MM.1S (cell line): ENCODE measurements at regions not wholly inside any gene's neighbourhood (a gene's known extent, or its start where the extent isn't known, plus 50 kb on each side); places are given as distances from the start of the nearest gene placed in this dataset.
"Not testable (repeated sequence)": the region's sequence is repeated elsewhere in the genome, so short reads cannot be mapped to it uniquely, and the experiment has no call there.

Experiments
- DNase-seq: peaks from one replicate; pipeline ENCODE4 v3.0.0-alpha.2; 2015
- H2AFZ ChIP-seq: fragments of 300-600 bp; sonication (generic); 2 replicates; pipeline ENCODE4 v1.6.0; 2016; ENCODE audit warnings: antibody characterized with exemption, low read length
- H3F3A ChIP-seq: fragments of 300-600 bp; sonication (generic); 2 replicates; pipeline ENCODE4 v1.6.1; 2016; ENCODE audit warnings: mild to moderate bottlenecking, antibody characterized with exemption, low read length, moderate library complexity, mixed read lengths; ENCODE audit not compliant: insufficient read depth
- H3K27ac ChIP-seq: fragments of 300-600 bp; sonication (generic); 2 replicates; pipeline ENCODE4 v1.5.1; 2016; ENCODE audit warnings: mild to moderate bottlenecking, low read length
- H3K27me3 ChIP-seq: fragments of 300-600 bp; sonication (generic); replicated peaks from 2 replicates; pipeline ENCODE4 v1.6.0; 2016; ENCODE audit warnings: low read length; ENCODE audit not compliant: insufficient read depth
- H3K36me3 ChIP-seq: fragments of 300-600 bp; sonication (generic); replicated peaks from 2 replicates; pipeline ENCODE4 v1.6.1; 2016; ENCODE audit warnings: mild to moderate bottlenecking, low read length, mixed read lengths; ENCODE audit not compliant: insufficient read depth
- H3K4me1 ChIP-seq: fragments of 300-600 bp; sonication (generic); 2 replicates; pipeline ENCODE4 v1.6.1; 2016; ENCODE audit warnings: low read length, mixed read lengths
- H3K4me2 ChIP-seq: fragments of 300-600 bp; sonication (generic); 2 replicates; pipeline ENCODE4 v1.6.0; 2016; ENCODE audit warnings: low read depth, low read length
- H3K4me3 ChIP-seq: fragments of 300-600 bp; sonication (generic); 2 replicates; pipeline ENCODE4 v1.5.1; 2016; ENCODE audit warnings: low read length, mixed read lengths
- H3K79me2 ChIP-seq: fragments of 300-600 bp; sonication (generic); 2 replicates; pipeline ENCODE4 v1.6.1; 2016; ENCODE audit warnings: mixed run types, low read length, mixed read lengths
- H3K9ac ChIP-seq: fragments of 300-600 bp; sonication (generic); 2 replicates; pipeline ENCODE4 v1.6.1; 2016; ENCODE audit warnings: low read length, mixed read lengths
- H3K9me2 ChIP-seq: fragments of 300-600 bp; sonication (generic); replicated peaks from 2 replicates; pipeline ENCODE4 v1.6.1; 2016; ENCODE audit warnings: mild to moderate bottlenecking, low read length, mixed read lengths; ENCODE audit not compliant: insufficient read depth
- H3K9me3 ChIP-seq: fragments of 300-600 bp; sonication (generic); replicated peaks from 2 replicates; pipeline ENCODE4 v1.6.1; 2016; ENCODE audit warnings: mild to moderate bottlenecking, low read length, mixed read lengths; ENCODE audit not compliant: insufficient read depth
- H4K20me1 ChIP-seq: fragments of 300-600 bp; sonication (generic); 2 replicates; pipeline ENCODE4 v1.6.1; 2016; ENCODE audit warnings: mild to moderate bottlenecking, low read length, moderate library complexity, mixed read lengths; ENCODE audit not compliant: insufficient read depth
- CTCF ChIP-seq: fragments of 300-600 bp; sonication (generic); IDR thresholded peaks from 2 replicates; pipeline ENCODE4 v1.5.1; 2016; ENCODE audit warnings: antibody characterized with exemption, low read length, mixed read lengths
- EZH2 ChIP-seq: fragments of 300-600 bp; sonication (generic); optimal IDR thresholded peaks from 2 replicates; pipeline ENCODE3; 2017; ENCODE audit warnings: low read depth, mild to moderate bottlenecking, antibody characterized with exemption, low read length, mixed read lengths
- EZH2phosphoT487 ChIP-seq: fragments of 300-600 bp; sonication (generic); IDR thresholded peaks from 2 replicates; pipeline ENCODE4 v1.6.1; 2018; ENCODE audit warnings: antibody characterized with exemption, low read length

GRCh38 chr7:57201895-57202210 is 69.6 kb upstream of the ZNF479 start:
- Histone ChIP-seq H3F3A (no peaks in the 10 kb centered on the region), H3K9ac (no peak overlapping the region), H2AFZ (no peak overlapping the region), H4K20me1 (no peaks in the 10 kb centered on the region), H3K9me2 (no peaks in the 10 kb centered on the region), H3K9me3 (no peaks in the 10 kb centered on the region), H3K27me3 (no peaks in the 10 kb centered on the region), H3K4me2 (no peak overlapping the region), H3K4me3 (no peak overlapping the region), H3K79me2 (no peaks in the 10 kb centered on the region), H3K36me3 (no peaks in the 10 kb centered on the region), H3K27ac (no peak overlapping the region), H3K4me1 (no peaks in the 10 kb centered on the region)
- DNase-seq: no peak
- TF ChIP-seq EZH2phosphoT487 (no peak), EZH2 (no peak), CTCF (no peak)

- Histone ChIP-seq H3K36me3 (no peaks in the 10 kb centered on the region), H3K27ac (no peak overlapping the region), H4K20me1 (no peaks in the 10 kb centered on the region), H3K4me1 (no peaks in the 10 kb centered on the region), H3K4me2 (no peak overlapping the region), H3K9me3 (no peaks in the 10 kb centered on the region), H2AFZ (no peak overlapping the region), H3K9ac (no peak overlapping the region), H3K27me3 (no peaks in the 10 kb centered on the region), H3K9me2 (no peaks in the 10 kb centered on the region), H3K79me2 (no peaks in the 10 kb centered on the region), H3F3A (no peaks in the 10 kb centered on the region), H3K4me3 (no peak overlapping the region)
- TF ChIP-seq EZH2 (no peak), EZH2phosphoT487 (no peak), CTCF (no peak)
- DNase-seq: no peak
Observed at GRCh38 chr7:57202274-57202673, 70.0 kb upstream of the ZNF479 start.

GRCh38 chr7:57203161-57203791 is 71.0 kb upstream of the ZNF479 start:
- no peaks in the 10 kb centered on the region for H3K9me2 ChIP-seq
- H3K79me2 ChIP-seq: no peaks in the 10 kb centered on the region
- H3K9ac ChIP-seq: no peak overlapping the region
- H3K4me2 ChIP-seq: no peak overlapping the region
- TF ChIP-seq EZH2phosphoT487 (no peak), CTCF (no peak)
- no peak for DNase-seq
- no peaks in the 10 kb centered on the region for H3F3A ChIP-seq
- H3K4me3 ChIP-seq: no peak overlapping the region
- H3K9me3 ChIP-seq: no peaks in the 10 kb centered on the region
- no peaks in the 10 kb centered on the region for H3K36me3 ChIP-seq
- no peaks in the 10 kb centered on the region for H3K27me3 ChIP-seq
- H3K27ac ChIP-seq: no peak overlapping the region
- H3K4me1 ChIP-seq: no peaks in the 10 kb centered on the region
- no peaks in the 10 kb centered on the region for H4K20me1 ChIP-seq
- no peak overlapping the region for H2AFZ ChIP-seq

GRCh38 chr7:57203858-57204257 is 71.6 kb upstream of the ZNF479 start:
- H3K27ac ChIP-seq, H3K9ac ChIP-seq, H3K36me3 ChIP-seq, DNase-seq, H3F3A ChIP-seq, H3K79me2 ChIP-seq, H4K20me1 ChIP-seq, H3K9me2 ChIP-seq, H3K4me1 ChIP-seq, H3K27me3 ChIP-seq, H3K4me3 ChIP-seq, H3K9me3 ChIP-seq, H2AFZ ChIP-seq, H3K4me2 ChIP-seq: not testable (repeated sequence)
